H1 (cell line): ENCODE measurements at regions not wholly inside any gene's neighbourhood (a gene's known extent, or its start where the extent isn't known, plus 50 kb on each side); places are given as distances from the start of the nearest gene placed in this dataset.

Experiments
- CTCF ChIA-PET: fragments of 300-600 bp; sonication (Branson Sonifier 250); formaldehyde crosslinking; loops from one replicate; lab custom pipeline; 2021; ENCODE audit not compliant: partially characterized antibody; lab: Charles Lee
- POLR2A ChIA-PET: fragments of 300-600 bp; sonication (Branson Sonifier 250); formaldehyde crosslinking; loops from one replicate; lab custom pipeline; 2021; ENCODE audit warnings: inconsistent platforms; ENCODE audit not compliant: partially characterized antibody; lab: Charles Lee
- DNase-seq, 2 experiments: peaks; one replicate each; pipeline versions ENCODE4 v3.0.0 to v3.0.0-alpha.2; 2010 to 2022; ENCODE audit warnings: low spot score in 2 of 2, low read depth in 1 of 2, mixed read lengths in 1 of 2
- FAIRE-seq: peaks from 2 replicates; lab custom pipeline; 2011; peaks lifted over from hg19 to GRCh38; lab: Jason Lieb, UNC
- H2AFZ ChIP-seq: 2 replicates; pipeline ENCODE4 v1.8.1; 2012; ENCODE audit warnings: low read length, inconsistent platforms
- H2AK5ac ChIP-seq: 2 replicates; pipeline ENCODE4 v1.6.1; 2013; ENCODE audit warnings: low read depth, low read length
- H2BK120ac ChIP-seq: replicated peaks from 2 replicates; pipeline ENCODE3; 2013; ENCODE audit warnings: low read depth, low read length, inconsistent platforms
- H2BK12ac ChIP-seq: 2 replicates; pipeline ENCODE4 v1.6.1; 2013; ENCODE audit warnings: low read depth, low read length
- H2BK15ac ChIP-seq: 2 replicates; pipeline ENCODE4 v1.6.1; 2013; ENCODE audit warnings: low read length
- H2BK20ac ChIP-seq: 2 replicates; pipeline ENCODE4 v1.6.1; 2013; ENCODE audit warnings: low read length
- H2BK5ac ChIP-seq: 2 replicates; pipeline ENCODE4 v1.6.1; 2013; ENCODE audit warnings: low read depth, low read length
- H3K14ac ChIP-seq: 2 replicates; pipeline ENCODE4 v1.6.1; 2013; ENCODE audit warnings: inconsistent platforms; ENCODE audit not compliant: insufficient read length
- H3K18ac ChIP-seq: 2 replicates; pipeline ENCODE4 v1.6.1; 2013; ENCODE audit warnings: low read length; ENCODE audit errors: extremely low read depth
- H3K23ac ChIP-seq: 2 replicates; pipeline ENCODE4 v1.6.1; 2013; ENCODE audit warnings: inconsistent platforms; ENCODE audit not compliant: insufficient read length
- H3K23me2 ChIP-seq: 2 replicates; pipeline ENCODE4 v1.6.1; 2013; ENCODE audit warnings: low read depth, low read length
- H3K27ac ChIP-seq: 2 replicates; pipeline ENCODE4 v1.6.1; 2011; ENCODE audit warnings: low read depth, low read length, inconsistent platforms
- H3K27me3 ChIP-seq, 4 experiments: replicated peaks in 1 of 4; 1 replicate in 1 of 4; 2 replicates in 3 of 4; pipeline versions ENCODE4 v1.6.1 to v1.8.1; 2011 to 2013; ENCODE audit warnings: low read length in 3 of 4, mild to moderate bottlenecking in 3 of 4, inconsistent platforms in 2 of 4, mixed read lengths in 2 of 4, moderate library complexity in 1 of 4; ENCODE audit not compliant: control insufficient read depth in 3 of 4, insufficient read depth in 3 of 4; ENCODE audit errors: extremely low read depth in 1 of 4
- H3K36me3 ChIP-seq, 4 experiments: 2 replicates each; pipeline versions ENCODE4 v1.6.1 to v1.8.1; 2011 to 2013; ENCODE audit warnings: mild to moderate bottlenecking in 4 of 4, low read length in 3 of 4, moderate library complexity in 2 of 4, control low read depth in 1 of 4, inconsistent platforms in 1 of 4; ENCODE audit not compliant: insufficient read depth in 4 of 4, control insufficient read depth in 2 of 4
- H3K4ac ChIP-seq: replicated peaks from 2 replicates; pipeline ENCODE3; 2013; ENCODE audit warnings: low read length, low read depth, mixed read lengths, inconsistent platforms; ENCODE audit not compliant: insufficient read length
- H3K4me1 ChIP-seq, 4 experiments: replicated peaks in 1 of 4; 1 replicate in 1 of 4; 2 replicates in 3 of 4; pipeline versions ENCODE4 v1.6.1 to v1.8.1; 2011 to 2013; ENCODE audit warnings: low read length in 3 of 4, inconsistent platforms in 2 of 4, mixed read lengths in 1 of 4; ENCODE audit not compliant: insufficient read depth in 4 of 4, control insufficient read depth in 3 of 4
- H3K4me2 ChIP-seq, 2 experiments: 2 replicates each; pipeline versions ENCODE4 v1.6.1 to v1.8.1; 2011 to 2013; ENCODE audit warnings: low read depth in 2 of 2, low read length in 2 of 2, control low read depth in 1 of 2, inconsistent platforms in 1 of 2, mild to moderate bottlenecking in 1 of 2; ENCODE audit not compliant: insufficient read depth in 1 of 2
- H3K4me3 ChIP-seq, 4 experiments: fragments of 200-600, 300-600 bp in 1 of 4; sonication (generic), shearing (Covaris generic), sonication (Bioruptor Twin) in 1 of 4; 2 replicates each; pipeline versions ENCODE4 v1.5.1 to v1.8.1; 2011 to 2016; ENCODE audit warnings: low read length in 4 of 4, low read depth in 3 of 4, control low read depth in 2 of 4, inconsistent platforms in 2 of 4, mild to moderate bottlenecking in 2 of 4, mixed read lengths in 1 of 4, moderate library complexity in 1 of 4; ENCODE audit not compliant: insufficient read depth in 2 of 4; ENCODE audit errors: extremely low read depth in 1 of 4
- H3K56ac ChIP-seq: replicated peaks from 2 replicates; pipeline ENCODE3; 2013; ENCODE audit warnings: low read depth, mild to moderate bottlenecking, mixed read lengths, low read length, inconsistent platforms; ENCODE audit not compliant: insufficient read length
- H3K79me1 ChIP-seq: 2 replicates; pipeline ENCODE4 v1.6.1; 2013; ENCODE audit warnings: low read depth, low read length, control low read depth
- H3K79me2 ChIP-seq, 2 experiments: 2 replicates each; pipeline versions ENCODE4 v1.6.1 to v1.8.1; 2012 to 2013; ENCODE audit warnings: low read length in 2 of 2, mild to moderate bottlenecking in 2 of 2, inconsistent platforms in 1 of 2; ENCODE audit not compliant: insufficient read depth in 2 of 2, control insufficient read depth in 1 of 2
- H3K9ac ChIP-seq, 4 experiments: replicated peaks in 1 of 4; 1 replicate in 1 of 4; 2 replicates in 3 of 4; pipeline versions ENCODE4 v1.6.1 to v1.8.1; 2011 to 2013; ENCODE audit warnings: low read depth in 3 of 4, low read length in 3 of 4, control low read depth in 2 of 4, mild to moderate bottlenecking in 2 of 4, moderate library complexity in 2 of 4, inconsistent platforms in 1 of 4; ENCODE audit errors: extremely low read depth in 1 of 4
- H3K9me3 ChIP-seq, 2 experiments: 2 replicates each; pipeline versions ENCODE4 v1.6.1 to v1.8.1; 2012 to 2013; ENCODE audit warnings: mild to moderate bottlenecking in 2 of 2, moderate library complexity in 2 of 2, control low read depth in 1 of 2, inconsistent platforms in 1 of 2, low read depth in 1 of 2, low read length in 1 of 2, mixed read lengths in 1 of 2; ENCODE audit not compliant: insufficient read depth in 2 of 2
- H4K20me1 ChIP-seq, 2 experiments: replicated peaks in 1 of 2; 2 replicates each; pipeline versions ENCODE3 to v1.8.1; 2011 to 2013; ENCODE audit warnings: inconsistent platforms in 2 of 2, low read length in 2 of 2, mild to moderate bottlenecking in 1 of 2; ENCODE audit not compliant: insufficient read depth in 2 of 2, control insufficient read depth in 1 of 2
- H4K5ac ChIP-seq: 2 replicates; pipeline ENCODE4 v1.6.1; 2013; ENCODE audit warnings: low read length, low read depth, mixed read lengths, inconsistent platforms; ENCODE audit not compliant: insufficient read length
- H4K8ac ChIP-seq: 2 replicates; pipeline ENCODE4 v1.8.0; 2013; ENCODE audit warnings: mild to moderate bottlenecking, moderate library complexity, low read length, inconsistent platforms; ENCODE audit not compliant: insufficient read depth; ENCODE audit errors: extremely low read depth
- H4K91ac ChIP-seq: replicated peaks from 2 replicates; pipeline ENCODE3; 2013; ENCODE audit warnings: low read length, mixed read lengths, inconsistent platforms; ENCODE audit not compliant: insufficient read length
- KDM4A ChIP-seq: IDR thresholded peaks from one replicate; pipeline ENCODE4 v1.7.1; 2012; ENCODE audit warnings: low read depth, mild to moderate bottlenecking, moderate library complexity, low read length, inconsistent platforms; ENCODE audit not compliant: severe bottlenecking
- WGBS, 2 experiments: shearing (Covaris generic) in 1 of 2; methylation state at CpG; one replicate each; pipeline versions ENCODE4 v1.1.6 to v1.1.7; 2013 to 2015; ENCODE audit warnings: low lambda C conversion rate in 2 of 2, mixed read lengths in 2 of 2, inconsistent platforms in 1 of 2, low coverage in 1 of 2, missing lambda C conversion rate in 1 of 2; ENCODE audit not compliant: insufficient replicate concordance in 2 of 2, insufficient coverage in 1 of 2, insufficient read length in 1 of 2; ENCODE audit errors: extremely low coverage in 1 of 2, missing lambda C conversion rate in 1 of 2; 5-methylcytosine and 5-hydroxymethylcytosine counted together

- Histone ChIP-seq H3K18ac (peak overlapping the region; percentile 26), H2BK120ac (peak overlapping the region; percentile 93), H3K27ac (no peak overlapping the region), H3K9ac (no peak overlapping the region), H2AFZ (no peak overlapping the region), H3K56ac (no peak overlapping the region), H3K4ac (no peak overlapping the region), H4K20me1 (no peaks in the 10 kb centered on the region), H3K36me3 (no peaks in the 10 kb centered on the region), H3K4me2 (no peak overlapping the region), H2BK20ac (peak overlapping the region; percentile 56; the same call in 1 of the 2 replicates), H2AK5ac (0 out of 2 replicates have a peak overlapping the region, but pooled peaks have one; percentile 55), H3K4me3 (no peak overlapping the region), H2BK12ac (peak overlapping the region; percentile 20; the same call in 1 of the 2 replicates), H3K4me1 (peaks cover 4 to 25% (median 25%) of the 10 kb centered on the region in 4 experiments; a peak in 5 of 7 replicates), H3K79me2 (no peaks in the 10 kb centered on the region), H3K23me2 (no peaks in the 10 kb centered on the region), H4K91ac (peak overlapping the region; percentile 45), H3K27me3 (no peaks in the 10 kb centered on the region), H2BK15ac (no peak overlapping the region), H2BK5ac (peak overlapping the region; percentile 98; the same call in 1 of the 2 replicates), H3K14ac (no peak overlapping the region), H3K9me3 (peaks cover 0 to 3% of the 10 kb centered on the region in 2 experiments; a peak in 2 of 4 replicates), H4K8ac (no peak overlapping the region), H3K79me1 (no peaks in the 10 kb centered on the region), H3K23ac (no peak overlapping the region), H4K5ac (peak overlapping the region; percentile 48)
- POLR2A ChIA-PET: no interaction called here
- DNase-seq: no peak
- CTCF ChIA-PET: interaction anchor here (2.7 kb wide), 1 partner anchor 9 kb away, joined by 7 read pairs; no protein-coding TSS in a partner anchor
- no peak for FAIRE-seq
- whole genome bisulfite sequencing, 2 experiments: 90% methylated on average over 3 of the region's 3 CpGs; no CpG with 5 or more reads in 1 of the 2 experiments
- no peak for TF ChIP-seq KDM4A
These were observed 214.2 kb upstream of the MPDZ start for GRCh38 chr9:13493697-13494096.
